Panc1 (cell line): ENCODE measurements at regions not wholly inside any gene's neighbourhood (a gene's known extent, or its start where the extent isn't known, plus 50 kb on each side); places are given as distances from the start of the nearest gene placed in this dataset.

Experiments used
- ATAC-seq: fragments of 200-7000 bp; cut with Tn5 transposase; 2 replicates; pipeline ENCODE4 v1.9.1; 2020; ENCODE audit warnings: mild to moderate bottlenecking, moderate library complexity
- BruUV-seq: library from RNA; stranded (reverse); fragments of 400-500 nt; replicated peaks from 2 replicates; lab custom pipeline; 2021; lab: Mats Ljungman, UMichigan
- CTCF ChIA-PET: fragments of 300-600 bp; sonication (Branson Sonifier 250); formaldehyde crosslinking; loops from one replicate; lab custom pipeline; 2022; ENCODE audit warnings: antibody characterized with exemption; lab: Charles Lee
- POLR2A ChIA-PET: fragments of 300-600 bp; sonication (Branson Sonifier 250); formaldehyde crosslinking; loops from one replicate; lab custom pipeline; 2022; ENCODE audit warnings: antibody characterized with exemption; lab: Charles Lee
- DNase-seq: peaks from one replicate; pipeline ENCODE4 v3.0.0-alpha.2; 2010; ENCODE audit warnings: low read depth, low spot score
- H3K27ac ChIP-seq: 2 replicates; pipeline ENCODE4 v1.5.1; 2011; ENCODE audit warnings: mild to moderate bottlenecking, low read length, inconsistent platforms
- H3K27me3 ChIP-seq: fragments of 200-500 bp; sonication (Bioruptor generic); 2 replicates; pipeline ENCODE4 v1.6.0; 2014; ENCODE audit warnings: low read length, inconsistent platforms; ENCODE audit not compliant: control insufficient read depth, insufficient read depth
- H3K36me3 ChIP-seq: fragments of 200-500 bp; sonication (Bioruptor generic); 2 replicates; pipeline ENCODE4 v1.5.1; 2014; ENCODE audit warnings: inconsistent platforms, mild to moderate bottlenecking, low read length, moderate library complexity; ENCODE audit not compliant: control insufficient read depth, insufficient read depth
- H3K4me1 ChIP-seq: 2 replicates; pipeline ENCODE4 v1.5.1; 2011; ENCODE audit warnings: inconsistent platforms, mild to moderate bottlenecking, low read length, moderate library complexity; ENCODE audit not compliant: control insufficient read depth, insufficient read depth
- H3K4me3 ChIP-seq, 2 experiments: 2 replicates each; pipeline ENCODE4 v1.5.1; 2011 to 2012; ENCODE audit warnings: low read depth in 2 of 2, low read length in 2 of 2, mild to moderate bottlenecking in 2 of 2, inconsistent platforms in 1 of 2, moderate library complexity in 1 of 2
- H3K9me3 ChIP-seq: fragments of 200-500 bp; sonication (Bioruptor generic); 2 replicates; pipeline ENCODE4 v1.5.1; 2014; ENCODE audit warnings: low read depth, mild to moderate bottlenecking, inconsistent platforms, low read length, moderate library complexity; ENCODE audit not compliant: control insufficient read depth, insufficient read depth
- POLR2AphosphoS5 ChIP-seq: IDR thresholded peaks from 2 replicates; pipeline ENCODE4 v1.6.1; 2012; ENCODE audit warnings: mild to moderate bottlenecking, low read depth, low read length, moderate library complexity
- SIN3A ChIP-seq: IDR thresholded peaks from 2 replicates; pipeline ENCODE4 v1.6.1; 2012; ENCODE audit warnings: low read depth, mild to moderate bottlenecking, low read length, moderate library complexity, borderline replicate concordance; ENCODE audit not compliant: insufficient read depth
- TCF7L2 ChIP-seq: IDR thresholded peaks from 2 replicates; pipeline ENCODE4 v1.6.1; 2011; ENCODE audit warnings: mild to moderate bottlenecking, low read depth, low read length, inconsistent platforms
- in situ Hi-C: cut with HindIII; loops from 2 replicates; pipeline ENCODE4 v1.10.0; 2016; ENCODE audit warnings: low sequenced_read_pairs, low pct_unique_long_range_greater_than_20kb
- intact Hi-C: fragments of 100-400 bp; cut with micrococcal nuclease; formaldehyde crosslinking; loops from one replicate; pipeline ENCODE4 v1.10.0; 2022; ENCODE audit not compliant: unreplicated experiment
- TF ChIP-seq, protein P1 (sequence below), 2 experiments: IDR thresholded peaks; 2 replicates each; pipeline ENCODE4 v1.6.1; 2011 to 2012; ENCODE audit warnings: low read depth in 2 of 2, control low read depth in 1 of 2, low read length in 1 of 2, mild to moderate bottlenecking in 1 of 2, moderate library complexity in 1 of 2; ENCODE audit not compliant: insufficient read depth in 1 of 2
- TF ChIP-seq, protein P2 (sequence below): fragments of 450-650 bp; IDR thresholded peaks from 2 replicates; pipeline ENCODE4 v1.5.1; 2017; ENCODE audit warnings: mild to moderate bottlenecking

GRCh38 chr12:4825011-4825858 is 84.5 kb upstream of the KCNA1 start:
- H3K27ac ChIP-seq = no peak overlapping the region
- POLR2A ChIA-PET = no interaction called here
- BruUV-seq = no TSS peak
- TF ChIP-seq, protein P1, sequence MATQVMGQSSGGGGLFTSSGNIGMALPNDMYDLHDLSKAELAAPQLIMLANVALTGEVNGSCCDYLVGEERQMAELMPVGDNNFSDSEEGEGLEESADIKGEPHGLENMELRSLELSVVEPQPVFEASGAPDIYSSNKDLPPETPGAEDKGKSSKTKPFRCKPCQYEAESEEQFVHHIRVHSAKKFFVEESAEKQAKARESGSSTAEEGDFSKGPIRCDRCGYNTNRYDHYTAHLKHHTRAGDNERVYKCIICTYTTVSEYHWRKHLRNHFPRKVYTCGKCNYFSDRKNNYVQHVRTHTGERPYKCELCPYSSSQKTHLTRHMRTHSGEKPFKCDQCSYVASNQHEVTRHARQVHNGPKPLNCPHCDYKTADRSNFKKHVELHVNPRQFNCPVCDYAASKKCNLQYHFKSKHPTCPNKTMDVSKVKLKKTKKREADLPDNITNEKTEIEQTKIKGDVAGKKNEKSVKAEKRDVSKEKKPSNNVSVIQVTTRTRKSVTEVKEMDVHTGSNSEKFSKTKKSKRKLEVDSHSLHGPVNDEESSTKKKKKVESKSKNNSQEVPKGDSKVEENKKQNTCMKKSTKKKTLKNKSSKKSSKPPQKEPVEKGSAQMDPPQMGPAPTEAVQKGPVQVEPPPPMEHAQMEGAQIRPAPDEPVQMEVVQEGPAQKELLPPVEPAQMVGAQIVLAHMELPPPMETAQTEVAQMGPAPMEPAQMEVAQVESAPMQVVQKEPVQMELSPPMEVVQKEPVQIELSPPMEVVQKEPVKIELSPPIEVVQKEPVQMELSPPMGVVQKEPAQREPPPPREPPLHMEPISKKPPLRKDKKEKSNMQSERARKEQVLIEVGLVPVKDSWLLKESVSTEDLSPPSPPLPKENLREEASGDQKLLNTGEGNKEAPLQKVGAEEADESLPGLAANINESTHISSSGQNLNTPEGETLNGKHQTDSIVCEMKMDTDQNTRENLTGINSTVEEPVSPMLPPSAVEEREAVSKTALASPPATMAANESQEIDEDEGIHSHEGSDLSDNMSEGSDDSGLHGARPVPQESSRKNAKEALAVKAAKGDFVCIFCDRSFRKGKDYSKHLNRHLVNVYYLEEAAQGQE (IDR thresholded peaks at IDR 0.05; ENCODE audit: insufficient read depth in 1 of 2, low read depth in 2 of 2, low read length in 1 of 2) = no peak
- TF ChIP-seq TCF7L2 (no peak), SIN3A (no peak), POLR2AphosphoS5 (no peak)
- TF ChIP-seq, protein P2, sequence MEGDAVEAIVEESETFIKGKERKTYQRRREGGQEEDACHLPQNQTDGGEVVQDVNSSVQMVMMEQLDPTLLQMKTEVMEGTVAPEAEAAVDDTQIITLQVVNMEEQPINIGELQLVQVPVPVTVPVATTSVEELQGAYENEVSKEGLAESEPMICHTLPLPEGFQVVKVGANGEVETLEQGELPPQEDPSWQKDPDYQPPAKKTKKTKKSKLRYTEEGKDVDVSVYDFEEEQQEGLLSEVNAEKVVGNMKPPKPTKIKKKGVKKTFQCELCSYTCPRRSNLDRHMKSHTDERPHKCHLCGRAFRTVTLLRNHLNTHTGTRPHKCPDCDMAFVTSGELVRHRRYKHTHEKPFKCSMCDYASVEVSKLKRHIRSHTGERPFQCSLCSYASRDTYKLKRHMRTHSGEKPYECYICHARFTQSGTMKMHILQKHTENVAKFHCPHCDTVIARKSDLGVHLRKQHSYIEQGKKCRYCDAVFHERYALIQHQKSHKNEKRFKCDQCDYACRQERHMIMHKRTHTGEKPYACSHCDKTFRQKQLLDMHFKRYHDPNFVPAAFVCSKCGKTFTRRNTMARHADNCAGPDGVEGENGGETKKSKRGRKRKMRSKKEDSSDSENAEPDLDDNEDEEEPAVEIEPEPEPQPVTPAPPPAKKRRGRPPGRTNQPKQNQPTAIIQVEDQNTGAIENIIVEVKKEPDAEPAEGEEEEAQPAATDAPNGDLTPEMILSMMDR = no peak
- H3K4me3 ChIP-seq = no peak overlapping the region
- peaks cover 10% of the 10 kb centered on the region for H3K27me3 ChIP-seq
- CTCF ChIA-PET = no interaction called here
- intact Hi-C loops (no loop called here), in situ Hi-C loops (no loop called here)
- no peaks in the 10 kb centered on the region for H3K9me3 ChIP-seq
- DNase-seq = no peak
- no peak for ATAC-seq
- H3K4me1 ChIP-seq = no peaks in the 10 kb centered on the region
- H3K36me3 ChIP-seq = no peaks in the 10 kb centered on the region

DNA sequence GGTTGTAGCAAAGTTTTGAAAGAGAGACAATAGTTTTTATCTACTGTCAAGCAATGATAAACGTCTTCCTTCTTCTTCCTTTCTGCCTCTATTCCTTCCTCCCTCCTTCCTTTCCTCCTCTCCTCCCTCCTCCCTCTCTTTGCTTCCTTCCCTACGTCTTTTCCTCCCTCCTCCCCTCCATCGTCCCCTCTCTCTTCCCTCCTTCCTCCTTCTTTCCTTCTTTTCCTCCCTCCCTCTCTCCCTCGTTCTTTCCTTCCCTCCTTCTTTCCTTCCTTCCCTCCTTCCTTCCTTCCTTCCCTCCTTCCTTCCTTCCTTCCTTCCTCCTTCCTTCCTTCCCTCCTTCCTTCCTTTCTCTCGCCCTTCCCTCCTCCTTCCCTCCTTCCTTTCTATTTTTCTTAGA is 82.8 kb upstream of the KCNA1 start:
- Histone ChIP-seq H3K27me3 (peaks cover 10% of the 10 kb centered on the region), H3K27ac (no peak overlapping the region), H3K4me3 (no peak overlapping the region), H3K36me3 (no peaks in the 10 kb centered on the region), H3K9me3 (no peaks in the 10 kb centered on the region), H3K4me1 (no peaks in the 10 kb centered on the region)
- in situ Hi-C loops = no loop called here
- POLR2A ChIA-PET = no interaction called here
- TF ChIP-seq, protein P1 (IDR thresholded peaks at IDR 0.05; ENCODE audit: insufficient read depth in 1 of 2, low read depth in 2 of 2, low read length in 1 of 2) = no peak
- no peak for TF ChIP-seq SIN3A
- TF ChIP-seq, protein P2 = no peak
- ATAC-seq (no peak), DNase-seq (no peak)
- CTCF ChIA-PET = no interaction called here
- BruUV-seq = no TSS peak
- intact Hi-C loops = no loop called here
